Medulla oblongata (tissue), 1 donor: ENCODE measurements at regions not wholly inside any gene's neighbourhood (a gene's known extent, or its start where the extent isn't known, plus 50 kb on each side); places are given as distances from the start of the nearest gene placed in this dataset.
"Not testable (repeated sequence)": the region's sequence is repeated elsewhere in the genome, so short reads cannot be mapped to it uniquely, and the experiment has no call there.

Experiments used
- DNase-seq: peaks from one replicate; pipeline ENCODE4 v3.0.0-alpha.2; 2015; ENCODE audit errors: extremely low spot score

DNA sequence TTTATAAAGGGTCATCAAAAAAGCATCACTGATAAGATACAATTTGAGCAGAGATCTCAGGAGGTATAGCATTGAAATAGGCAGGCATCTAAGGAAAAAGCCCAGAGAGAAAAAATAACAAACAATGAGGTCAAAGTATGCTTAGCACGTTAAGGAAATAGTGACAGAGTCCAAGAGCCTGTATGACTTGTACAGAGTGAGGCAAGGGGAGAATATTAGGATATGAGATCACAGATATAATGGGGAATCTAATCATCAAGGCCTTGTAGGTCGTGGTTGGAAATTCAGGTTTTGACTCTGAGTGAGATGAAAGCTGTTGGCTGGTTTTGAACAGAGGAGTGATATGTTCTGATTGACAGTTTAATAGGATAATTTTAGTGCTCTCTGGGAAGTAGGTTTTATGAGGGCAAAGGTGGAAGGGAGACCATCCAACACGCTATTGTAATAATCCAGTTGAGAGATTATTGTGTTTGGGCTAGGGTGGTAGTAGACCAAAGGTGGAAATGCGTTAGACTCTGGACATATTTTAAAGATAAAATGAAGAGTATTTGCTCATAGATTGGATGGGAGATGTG, 644.6 kb upstream of the TMPRSS15 start:
- DNase-seq = no peak

DNA sequence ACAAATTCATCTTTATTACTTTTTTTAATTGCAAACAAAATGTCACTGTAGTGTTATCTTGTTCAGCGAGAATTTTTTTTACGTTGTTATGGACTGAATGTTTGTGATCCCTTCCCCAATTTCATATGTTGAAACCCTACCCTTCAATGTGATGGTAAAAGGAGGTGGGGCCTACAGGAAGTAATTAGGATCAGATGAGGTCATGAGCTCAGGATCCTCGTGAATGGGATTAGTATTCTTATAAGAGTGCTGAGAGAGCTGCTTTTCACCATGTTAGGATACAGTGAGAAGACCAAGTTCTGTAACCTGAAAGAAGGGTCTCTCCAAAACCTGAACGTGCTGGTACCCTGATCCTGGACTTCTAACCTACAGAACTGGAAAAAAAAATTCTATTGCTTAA, 646.0 kb upstream of the TMPRSS15 start:
- no peak for DNase-seq

- no peak for DNase-seq
Observed at GRCh38 chr21:19065164-19065563, 661.6 kb upstream of the TMPRSS15 start.

DNA sequence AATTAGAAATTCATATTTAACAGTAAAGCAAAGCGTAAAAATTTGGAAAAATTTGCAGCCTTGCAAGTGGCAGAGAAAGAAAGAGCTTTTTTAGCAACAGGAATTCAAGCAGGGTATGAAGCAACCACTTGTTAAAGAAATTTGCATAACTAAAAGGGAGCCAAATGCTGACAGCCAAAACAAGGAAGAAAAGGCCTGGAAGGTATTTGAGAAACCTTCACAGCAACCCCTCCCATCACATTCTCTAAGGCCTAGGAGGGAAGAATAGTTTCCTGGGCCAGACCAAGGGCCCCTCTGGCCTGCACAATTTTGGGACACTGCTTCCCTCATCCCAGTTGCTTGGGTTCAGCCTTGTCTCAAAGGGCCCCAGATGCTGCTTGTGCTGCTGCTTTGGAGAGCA, 672.4 kb upstream of the TMPRSS15 start:
- no peak for DNase-seq

- no peak for DNase-seq
Observed at GRCh38 chr21:19109694-19110093, 706.1 kb upstream of the TMPRSS15 start.

GRCh38 chr21:19119259-19119658, 715.7 kb upstream of the TMPRSS15 start:
- not testable (repeated sequence) for DNase-seq

GRCh38 chr21:19120591-19120990, 717.0 kb upstream of the TMPRSS15 start:
- no peak for DNase-seq

GRCh38 chr21:19122356-19122755, 718.8 kb upstream of the TMPRSS15 start:
- no peak for DNase-seq

DNA sequence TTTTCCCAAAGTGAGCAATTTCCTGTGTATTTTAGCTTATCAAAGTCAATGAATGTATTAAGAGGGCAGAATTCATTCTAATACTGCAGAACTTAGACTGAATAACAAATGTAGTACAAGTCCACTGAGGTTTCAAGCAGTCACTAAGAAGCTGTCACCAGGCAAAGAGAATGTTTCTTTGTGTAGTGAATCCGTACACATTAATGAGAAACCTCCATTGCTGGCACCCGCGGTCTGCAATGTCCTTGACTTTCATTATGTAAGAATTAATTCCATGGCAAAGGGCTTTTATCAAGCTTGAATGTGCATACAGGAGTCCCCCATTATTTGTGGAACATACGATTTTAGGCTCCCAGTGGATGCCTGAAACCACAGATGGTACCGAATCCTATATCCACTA, 719.5 kb upstream of the TMPRSS15 start:
- DNase-seq = peak; percentile 33

DNA sequence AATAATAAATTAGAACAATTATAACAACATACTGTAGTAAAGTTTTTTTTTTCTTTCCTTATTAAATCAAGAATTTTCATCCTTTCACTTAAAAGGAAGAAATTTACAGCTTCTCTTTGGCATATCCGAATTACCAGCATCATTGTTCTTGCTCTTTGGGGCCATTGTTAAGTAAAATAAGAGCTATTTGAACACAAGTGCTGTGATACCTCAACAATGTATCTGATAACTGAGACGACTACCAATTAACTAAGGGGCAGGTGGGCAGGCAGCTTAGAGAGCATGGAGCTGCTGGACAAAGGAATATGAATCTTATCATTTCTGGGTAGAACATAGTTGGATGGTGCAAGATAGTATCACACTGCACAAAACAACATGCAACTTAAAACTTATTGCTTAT, 719.9 kb upstream of the TMPRSS15 start:
- no peak for DNase-seq

GRCh38 chr21:19124691-19125090, 721.1 kb upstream of the TMPRSS15 start:
- DNase-seq = no peak

- no peak for DNase-seq
Observed at GRCh38 chr21:19130379-19131028, 726.9 kb upstream of the TMPRSS15 start.

- DNase-seq = no peak
Observed at GRCh38 chr21:19141511-19141910, 737.9 kb upstream of the TMPRSS15 start.

DNA sequence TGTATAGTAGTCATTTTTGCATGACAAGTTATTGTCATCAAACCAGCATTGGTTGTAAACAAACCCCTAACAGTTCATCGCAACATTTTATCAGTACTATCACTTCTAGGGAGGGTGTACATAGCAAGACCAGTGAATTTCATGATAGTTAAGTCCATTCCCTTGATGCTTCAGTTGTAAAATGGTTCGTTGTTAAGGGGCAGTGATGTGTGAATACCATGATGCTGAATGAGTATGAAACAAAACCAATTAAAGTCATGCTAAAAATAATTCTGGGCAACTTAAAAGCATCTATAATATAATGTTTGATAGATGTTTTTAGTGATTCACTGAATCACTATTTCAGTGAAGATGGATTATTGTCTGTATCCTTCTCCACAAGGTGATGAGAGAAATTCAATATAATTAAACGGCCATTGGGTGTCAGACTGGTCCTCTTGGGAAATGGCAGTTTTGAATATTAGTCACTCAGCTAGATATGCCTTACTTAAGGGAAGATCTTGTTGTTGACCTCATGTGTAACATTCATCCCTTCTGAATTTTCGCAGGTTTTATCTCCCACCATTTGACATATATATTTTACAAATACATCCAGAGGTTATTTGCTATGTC, 742.2 kb upstream of the TMPRSS15 start:
- DNase-seq = no peak

DNA sequence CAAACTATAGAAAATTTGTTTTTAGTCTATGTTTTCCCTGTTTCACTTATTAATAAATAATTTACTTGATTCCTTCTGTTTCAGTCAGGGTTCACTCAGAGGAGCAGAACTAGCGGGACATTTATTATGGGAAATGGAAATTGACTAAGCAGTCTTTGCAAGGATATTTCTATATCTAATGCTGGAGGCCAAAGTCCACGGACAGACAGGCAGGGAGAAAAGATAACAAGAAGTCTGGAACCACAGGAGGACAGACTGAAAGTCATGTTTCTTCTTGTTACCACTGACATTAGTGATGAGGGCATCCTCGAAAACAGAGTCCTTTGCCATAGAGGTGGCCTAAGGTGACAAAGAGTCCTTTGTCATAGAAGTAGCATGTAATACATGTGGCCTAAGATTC, 744.5 kb upstream of the TMPRSS15 start:
- DNase-seq = no peak

- DNase-seq = no peak
Observed at GRCh38 chr21:19171585-19171984, 768.0 kb upstream of the TMPRSS15 start.

GRCh38 chr21:19181604-19182140, 778.1 kb upstream of the TMPRSS15 start:
- DNase-seq = no peak

- DNase-seq = no peak
Observed at GRCh38 chr21:19197950-19198349, 794.4 kb upstream of the TMPRSS15 start.

DNA sequence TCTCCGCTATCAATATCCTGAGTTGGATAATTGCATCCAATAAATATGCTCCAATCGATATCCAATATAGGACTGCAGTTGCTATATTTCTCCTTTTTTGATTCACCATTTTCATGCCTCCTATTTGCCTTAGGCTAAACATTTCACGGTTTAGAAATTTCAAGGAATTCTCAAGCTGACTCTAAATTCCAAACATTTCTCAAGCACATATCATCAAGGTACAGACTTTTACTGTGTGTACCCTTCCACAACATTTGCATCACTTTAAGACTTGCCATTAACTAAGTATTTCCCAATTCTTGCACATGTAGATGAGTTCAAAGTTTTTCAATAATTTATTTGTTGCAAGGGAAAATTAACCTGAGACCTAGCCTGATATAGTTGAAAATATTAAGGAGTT, 795.2 kb upstream of the TMPRSS15 start:
- DNase-seq = no peak

- no peak for DNase-seq
Observed at GRCh38 chr21:19218163-19218562, 814.6 kb upstream of the TMPRSS15 start.

DNA sequence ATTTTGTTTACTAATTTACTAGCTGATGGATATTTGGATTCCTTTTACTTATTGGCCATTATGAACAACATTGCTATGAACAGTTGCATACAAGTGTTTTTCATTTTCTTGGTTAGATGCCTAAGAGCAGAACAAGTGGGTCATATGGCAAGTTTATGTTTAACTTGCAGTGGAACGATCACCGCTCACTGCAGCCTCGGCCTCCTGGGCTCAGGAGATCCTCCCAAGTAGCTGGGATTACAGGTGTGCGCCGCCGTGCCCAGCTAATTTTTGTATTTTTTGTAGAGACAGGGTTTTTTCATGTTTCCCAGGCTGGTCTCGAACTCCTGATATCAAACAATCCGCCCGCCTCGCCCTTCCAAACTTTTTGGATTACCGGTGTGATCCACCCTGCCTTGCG, 820.5 kb upstream of the TMPRSS15 start:
- no peak for DNase-seq

- no peak for DNase-seq
Observed at GRCh38 chr21:19228226-19228625, 824.6 kb upstream of the TMPRSS15 start.

DNA sequence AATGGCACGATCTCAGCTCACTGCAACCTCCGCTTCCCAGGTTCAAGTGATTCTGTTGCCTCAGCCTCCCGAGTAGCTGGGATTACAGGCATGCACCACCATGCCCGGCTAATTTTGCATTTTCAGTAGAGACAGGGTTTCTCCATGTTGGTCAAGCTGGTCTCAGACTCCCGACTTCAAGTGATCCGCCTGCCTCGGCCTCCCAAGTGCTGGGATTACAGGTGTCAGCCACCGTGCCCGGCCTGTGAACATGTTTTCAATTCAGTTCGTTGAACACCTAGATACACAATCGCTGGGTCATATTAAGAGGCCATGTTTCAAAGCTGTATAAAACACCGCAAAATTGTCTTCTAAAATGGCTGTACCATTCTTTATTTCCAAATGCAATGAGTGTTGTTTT, 830.3 kb upstream of the TMPRSS15 start:
- DNase-seq = not testable (repeated sequence)
